Mesenchymal stem cell (in vitro differentiated cells and primary cell): ENCODE measurements at regions not wholly inside any gene's neighbourhood (a gene's known extent, or its start where the extent isn't known, plus 50 kb on each side); places are given as distances from the start of the nearest gene placed in this dataset.

Experiments used
- DNase-seq: peaks from one replicate; pipeline ENCODE4 v3.0.0-alpha.2; 2013
- H2AFZ ChIP-seq: one replicate; pipeline ENCODE4 v1.6.1; 2013; ENCODE audit warnings: low read depth, mild to moderate bottlenecking, control low read depth, inconsistent platforms, low read length, moderate library complexity
- H2AK5ac ChIP-seq: 2 replicates; pipeline ENCODE4 v1.6.1; 2013; ENCODE audit warnings: low read length, moderate library complexity, mild to moderate bottlenecking, inconsistent platforms; ENCODE audit not compliant: severe bottlenecking
- H2BK120ac ChIP-seq: one replicate; pipeline ENCODE4 v1.6.1; 2013; ENCODE audit warnings: low read depth, mild to moderate bottlenecking, inconsistent platforms, low read length, moderate library complexity
- H2BK12ac ChIP-seq, 2 experiments: one replicate each; pipeline ENCODE4 v1.6.1; 2013; ENCODE audit warnings: inconsistent platforms in 2 of 2, low read length in 2 of 2, mild to moderate bottlenecking in 2 of 2, moderate library complexity in 2 of 2, control low read depth in 1 of 2
- H2BK15ac ChIP-seq: one replicate; pipeline ENCODE4 v1.6.1; 2013; ENCODE audit warnings: mild to moderate bottlenecking, low read depth, inconsistent platforms; ENCODE audit not compliant: poor library complexity, severe bottlenecking
- H2BK5ac ChIP-seq: 2 replicates; pipeline ENCODE4 v1.6.1; 2013; ENCODE audit warnings: low read depth, mild to moderate bottlenecking, low read length, control low read depth, inconsistent platforms; ENCODE audit not compliant: poor library complexity, severe bottlenecking
- H3K14ac ChIP-seq, 2 experiments: one replicate each; pipeline ENCODE4 v1.6.1; 2013; ENCODE audit warnings: inconsistent platforms in 2 of 2, low read length in 2 of 2, control low read depth in 1 of 2, mild to moderate bottlenecking in 1 of 2, moderate library complexity in 1 of 2
- H3K18ac ChIP-seq, 2 experiments: one replicate each; pipeline ENCODE4 v1.6.1; 2013; ENCODE audit warnings: inconsistent platforms in 2 of 2, low read length in 2 of 2, control low read depth in 1 of 2, low read depth in 1 of 2, mild to moderate bottlenecking in 1 of 2
- H3K23ac ChIP-seq, 2 experiments: one replicate each; pipeline ENCODE4 v1.6.1; 2013; ENCODE audit warnings: inconsistent platforms in 2 of 2, low read length in 2 of 2, mild to moderate bottlenecking in 2 of 2, moderate library complexity in 2 of 2, control low read depth in 1 of 2
- H3K27ac ChIP-seq: 2 replicates; pipeline ENCODE4 v1.5.1; 2013; ENCODE audit warnings: mild to moderate bottlenecking, moderate library complexity, low read length, control low read depth, inconsistent platforms; ENCODE audit not compliant: poor library complexity, severe bottlenecking
- H3K27me3 ChIP-seq, 2 experiments: 2 replicates each; pipeline versions ENCODE4 v1.6.1 to v1.7.0; 2013; ENCODE audit warnings: low read length in 2 of 2, mild to moderate bottlenecking in 2 of 2, moderate library complexity in 2 of 2, control low read depth in 1 of 2, inconsistent platforms in 1 of 2; ENCODE audit not compliant: control insufficient read depth in 1 of 2, insufficient read depth in 1 of 2
- H3K36me3 ChIP-seq, 2 experiments: 2 replicates each; pipeline versions ENCODE4 v1.6.1 to v1.7.0; 2013; ENCODE audit warnings: low read length in 2 of 2, control low read depth in 1 of 2, inconsistent platforms in 1 of 2, low read depth in 1 of 2, mild to moderate bottlenecking in 1 of 2; ENCODE audit not compliant: insufficient read depth in 2 of 2, control insufficient read depth in 1 of 2
- H3K4ac ChIP-seq, 2 experiments: one replicate each; pipeline ENCODE4 v1.6.1; 2013; ENCODE audit warnings: inconsistent platforms in 2 of 2, low read length in 2 of 2, mild to moderate bottlenecking in 2 of 2, moderate library complexity in 2 of 2, control low read depth in 1 of 2, low read depth in 1 of 2
- H3K4me1 ChIP-seq: 2 replicates; pipeline ENCODE4 v1.6.1; 2013; ENCODE audit warnings: low read depth, low read length, control low read depth; ENCODE audit not compliant: control insufficient read depth, insufficient read depth
- H3K4me2 ChIP-seq: 2 replicates; pipeline ENCODE4 v1.6.1; 2013; ENCODE audit warnings: low read length, mild to moderate bottlenecking, inconsistent platforms; ENCODE audit not compliant: poor library complexity, severe bottlenecking
- H3K4me3 ChIP-seq, 2 experiments: 2 replicates each; pipeline versions ENCODE4 v1.5.1 to v1.7.0; 2013; ENCODE audit warnings: low read length in 2 of 2, mild to moderate bottlenecking in 2 of 2, control low read depth in 1 of 2, low read depth in 1 of 2; ENCODE audit not compliant: insufficient read depth in 1 of 2
- H3K79me1 ChIP-seq: replicated peaks from 2 replicates; pipeline ENCODE4 v1.6.1; 2013; ENCODE audit warnings: mild to moderate bottlenecking, control low read depth, low read length, inconsistent platforms; ENCODE audit not compliant: poor library complexity, severe bottlenecking
- H3K9ac ChIP-seq: 2 replicates; pipeline ENCODE4 v1.7.0; 2013; ENCODE audit warnings: mild to moderate bottlenecking, low read length, moderate library complexity
- H3K9me3 ChIP-seq: 2 replicates; pipeline ENCODE4 v1.7.0; 2013; ENCODE audit warnings: mild to moderate bottlenecking, low read length; ENCODE audit not compliant: control insufficient read depth
- H4K8ac ChIP-seq: one replicate; pipeline ENCODE4 v1.6.1; 2013; ENCODE audit warnings: inconsistent platforms, mild to moderate bottlenecking, low read length, moderate library complexity
- H4K91ac ChIP-seq: one replicate; pipeline ENCODE4 v1.6.1; 2013; ENCODE audit warnings: mild to moderate bottlenecking, low read length, inconsistent platforms
- WGBS: methylation state at CpG from one replicate; pipeline ENCODE4 v1.1.7; 2013; ENCODE audit warnings: mixed read lengths; 5-methylcytosine and 5-hydroxymethylcytosine counted together

DNA sequence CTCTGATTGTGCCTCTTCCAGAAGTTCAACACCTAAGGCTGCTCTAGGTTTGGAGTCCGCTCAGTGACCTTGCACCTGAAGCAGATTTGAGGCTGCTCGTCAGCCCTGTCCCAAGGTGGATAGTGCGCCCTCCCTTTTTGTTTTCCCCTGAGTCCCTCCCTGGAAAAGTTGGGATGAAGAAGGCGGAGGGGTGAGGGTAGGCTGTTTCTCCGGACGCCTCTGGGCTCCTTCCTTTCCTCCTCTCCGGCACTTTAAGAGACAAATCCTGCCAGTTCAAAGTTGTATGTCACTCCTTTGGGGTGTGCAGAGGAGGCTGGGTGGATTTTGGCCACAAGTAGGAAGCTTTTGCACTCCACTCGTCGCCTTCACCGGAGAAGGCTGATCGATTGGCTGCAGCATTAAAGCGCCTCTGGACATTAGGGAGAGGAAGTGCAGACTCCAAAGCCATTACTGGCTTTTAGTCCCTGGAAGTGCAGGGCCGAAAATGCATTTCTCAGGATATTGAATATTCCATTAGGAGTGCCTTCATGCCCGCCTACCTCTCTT is 81.9 kb upstream of the PRKG1 start:
- peak overlapping the region; percentile 99 for H2BK15ac ChIP-seq
- H3K4ac ChIP-seq, result peak overlapping the region; percentile 80 to 90
- no peaks in the 10 kb centered on the region for H3K9me3 ChIP-seq
- peak overlapping the region; percentile 66 for H4K8ac ChIP-seq
- no peak overlapping the region for H3K14ac ChIP-seq
- peak; percentile 50 for DNase-seq
- no peaks in the 10 kb centered on the region for H3K27me3 ChIP-seq
- H4K91ac ChIP-seq, result peak overlapping the region; percentile 22
- peak overlapping the region; percentile 100 for H3K4me2 ChIP-seq
- H2AK5ac ChIP-seq, result no peak overlapping the region
- H3K27ac ChIP-seq, result no peak overlapping the region
- no peak overlapping the region for H2AFZ ChIP-seq
- peak overlapping the region; percentile 93 to 97 for H3K18ac ChIP-seq
- H2BK5ac ChIP-seq, result no peak overlapping the region
- H3K9ac ChIP-seq, result peak overlapping the region; percentile 92
- H3K4me3 ChIP-seq, result peak overlapping the region; percentile 79 to 97
- no peaks in the 10 kb centered on the region for H3K36me3 ChIP-seq
- peak overlapping the region in 1 of 2 experiments; percentile 80 for H3K23ac ChIP-seq
- peak overlapping the region; percentile 98 for H2BK120ac ChIP-seq
- H2BK12ac ChIP-seq, result peak overlapping the region in 1 of 2 experiments; percentile 11
- 18% methylated on average over 10 of the region's 14 CpGs for WGBS
- H3K79me1 ChIP-seq, result no peaks in the 10 kb centered on the region
- peaks cover 17% of the 10 kb centered on the region for H3K4me1 ChIP-seq

DNA sequence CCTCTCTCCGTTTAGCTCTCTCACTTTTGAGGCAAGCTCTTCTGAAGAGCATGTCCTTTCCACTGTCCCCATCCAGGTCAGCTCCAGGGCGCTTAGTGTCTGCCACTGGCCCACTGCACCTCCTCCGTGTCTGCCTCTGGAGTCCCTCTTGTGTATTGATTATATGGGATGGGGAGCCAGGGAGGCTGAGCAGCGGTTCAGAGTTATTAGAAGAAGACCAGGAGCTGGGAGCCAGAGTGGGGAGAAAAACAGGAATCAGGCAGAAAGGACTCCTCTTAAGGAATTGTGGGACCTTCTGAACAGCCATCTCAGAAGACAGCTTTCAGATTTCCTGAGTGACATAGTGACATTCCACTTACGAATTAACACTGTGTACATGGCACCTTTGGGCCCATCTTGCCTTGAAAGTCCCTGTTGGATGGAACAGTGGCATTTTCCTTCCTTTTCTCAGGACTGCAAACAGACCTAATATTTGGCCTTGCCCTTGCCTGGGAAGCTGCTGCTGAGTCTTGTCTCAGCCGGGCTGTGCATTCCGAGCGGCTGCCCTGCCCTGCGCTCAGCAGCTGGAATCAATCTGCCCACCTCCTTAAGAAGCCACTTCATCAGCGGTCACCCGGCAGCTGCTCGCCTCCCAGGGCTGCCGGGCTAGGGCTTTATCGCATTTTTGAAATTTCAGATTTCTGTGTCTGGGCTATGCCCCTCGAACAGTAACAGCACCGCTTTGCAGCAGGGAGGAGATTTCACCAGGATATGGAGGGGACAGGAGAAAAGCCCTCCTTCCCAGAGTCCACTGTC is 81.1 kb upstream of the PRKG1 start:
- Histone ChIP-seq H2BK12ac (peak overlapping the region; percentile 4 to 84), H3K18ac (peak overlapping the region; percentile 93 to 97), H4K91ac (peak overlapping the region; percentile 22), H2AK5ac (no peak overlapping the region), H3K27ac (peak overlapping the region; percentile 62), H3K4me3 (peak overlapping the region; percentile 35 to 97), H3K79me1 (no peaks in the 10 kb centered on the region), H2BK15ac (no peak overlapping the region), H3K36me3 (no peaks in the 10 kb centered on the region), H2AFZ (no peak overlapping the region), H3K4me2 (peak overlapping the region; percentile 85), H3K4me1 (peaks cover 17% of the 10 kb centered on the region), H3K14ac (peak overlapping the region; percentile 58 to 62), H3K23ac (no peak overlapping the region), H3K9me3 (no peaks in the 10 kb centered on the region), H3K4ac (peak overlapping the region; percentile 80 to 90), H2BK5ac (no peak overlapping the region), H2BK120ac (peak overlapping the region; percentile 98), H3K27me3 (no peaks in the 10 kb centered on the region), H4K8ac (peak overlapping the region; percentile 70), H3K9ac (peak overlapping the region; percentile 92)
- peak; percentile 88 for DNase-seq
- 21% methylated on average over 13 of the region's 16 CpGs for WGBS

DNA sequence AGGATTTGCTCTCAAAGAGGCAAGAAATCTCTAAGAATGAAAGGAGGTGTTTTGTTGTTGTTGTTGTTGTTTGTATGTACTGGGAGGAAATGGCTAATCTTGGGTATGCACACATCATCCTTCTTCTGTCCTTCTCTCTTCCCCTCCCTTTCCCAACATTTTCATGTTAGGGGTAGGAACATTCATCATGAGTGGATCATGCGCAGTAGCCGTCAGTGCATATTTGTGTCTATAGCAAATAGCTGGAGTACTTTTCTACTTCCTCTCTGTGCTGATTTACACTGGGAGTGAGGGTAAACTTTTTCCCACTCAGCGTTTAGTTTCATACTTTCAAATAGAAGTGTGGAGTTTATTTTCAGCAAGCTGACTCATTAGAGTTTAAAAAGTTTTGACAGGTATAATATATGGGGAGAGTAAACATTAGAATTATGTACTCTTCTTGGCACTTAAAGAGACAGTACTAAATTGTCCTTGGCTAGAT is 80.5 kb upstream of the PRKG1 start:
- Histone ChIP-seq H3K4me3 (peak overlapping the region in 1 of 2 experiments; percentile 97), H2AFZ (no peak overlapping the region), H3K9ac (peak overlapping the region; percentile 92), H3K79me1 (no peaks in the 10 kb centered on the region), H4K91ac (peak overlapping the region; percentile 22), H4K8ac (peak overlapping the region; percentile 54), H3K23ac (no peak overlapping the region), H3K4me2 (peak overlapping the region; percentile 85), H2BK12ac (peak overlapping the region in 1 of 2 experiments; percentile 71), H3K18ac (peak overlapping the region; percentile 93 to 97), H2BK120ac (peak overlapping the region; percentile 98), H2BK5ac (no peak overlapping the region), H3K27ac (peak overlapping the region; percentile 62), H3K36me3 (no peaks in the 10 kb centered on the region), H3K4ac (peak overlapping the region; percentile 3 to 90), H3K9me3 (no peaks in the 10 kb centered on the region), H2AK5ac (no peak overlapping the region), H3K14ac (peak overlapping the region in 1 of 2 experiments; percentile 62), H3K27me3 (no peaks in the 10 kb centered on the region), H2BK15ac (no peak overlapping the region), H3K4me1 (peaks cover 17% of the 10 kb centered on the region)
- peak; percentile 93 for DNase-seq
- WGBS, result 0% methylated on average over 2 of the region's 3 CpGs

DNA sequence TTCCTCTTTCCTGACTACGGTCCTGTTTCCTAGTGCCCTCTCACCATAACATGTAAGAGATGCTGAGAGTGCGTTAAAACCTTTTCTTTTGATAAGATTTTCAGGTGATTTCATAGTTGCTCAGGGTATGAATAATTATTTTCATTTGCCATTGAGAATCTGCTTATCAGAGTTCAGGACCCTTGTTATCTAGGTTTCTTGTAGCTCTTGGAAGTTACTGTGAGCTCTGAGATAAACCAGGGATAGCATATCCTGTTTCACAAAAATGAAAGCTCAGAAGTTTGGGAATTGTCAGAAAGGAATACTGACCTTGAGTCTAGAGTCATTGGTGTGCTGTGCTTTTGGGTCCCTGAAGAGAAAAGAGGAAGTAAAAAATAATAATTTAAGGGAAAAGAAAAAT is 76.8 kb upstream of the PRKG1 start:
- Histone ChIP-seq H2AFZ (no peak overlapping the region), H2AK5ac (no peak overlapping the region), H3K23ac (no peak overlapping the region), H2BK5ac (no peak overlapping the region), H3K79me1 (no peaks in the 10 kb centered on the region), H3K27ac (no peak overlapping the region), H3K27me3 (no peaks in the 10 kb centered on the region), H3K18ac (no peak overlapping the region), H4K8ac (no peak overlapping the region), H3K9me3 (no peaks in the 10 kb centered on the region), H3K36me3 (no peaks in the 10 kb centered on the region), H2BK12ac (no peak overlapping the region), H3K9ac (peak overlapping the region; percentile 53), H3K14ac (no peak overlapping the region), H2BK15ac (no peak overlapping the region), H3K4ac (no peak overlapping the region), H3K4me1 (peaks cover 9% of the 10 kb centered on the region), H2BK120ac (no peak overlapping the region), H4K91ac (no peak overlapping the region), H3K4me3 (peak overlapping the region in 1 of 2 experiments; percentile 4), H3K4me2 (no peak overlapping the region)
- WGBS, result 87% methylated on average over 2 of the region's 2 CpGs
- no peak for DNase-seq
